HG02973 (cell line): ENCODE measurements at regions not wholly inside any gene's neighbourhood (a gene's known extent, or its start where the extent isn't known, plus 50 kb on each side); places are given as distances from the start of the nearest gene placed in this dataset.
"Not testable (repeated sequence)": the region's sequence is repeated elsewhere in the genome, so short reads cannot be mapped to it uniquely, and the experiment has no call there.

Experiments used
- ATAC-seq: cut with Tn5 transposase; IDR thresholded peaks from one replicate; pipeline ENCODE4 v1.9.1; 2021; ENCODE audit warnings: moderate library complexity; ENCODE audit not compliant: unreplicated experiment

GRCh38 chr9:101893661-101894646, 155.5 kb upstream of the GRIN3A start:
- ATAC-seq, result no peak

- no peak for ATAC-seq
Observed at GRCh38 chr9:101881508-101881907, 143.1 kb upstream of the GRIN3A start.

GRCh38 chr9:101880846-101881245, 142.4 kb upstream of the GRIN3A start:
- ATAC-seq, result no peak

- no peak for ATAC-seq
Observed at GRCh38 chr9:101878734-101879133, 140.3 kb upstream of the GRIN3A start.

DNA sequence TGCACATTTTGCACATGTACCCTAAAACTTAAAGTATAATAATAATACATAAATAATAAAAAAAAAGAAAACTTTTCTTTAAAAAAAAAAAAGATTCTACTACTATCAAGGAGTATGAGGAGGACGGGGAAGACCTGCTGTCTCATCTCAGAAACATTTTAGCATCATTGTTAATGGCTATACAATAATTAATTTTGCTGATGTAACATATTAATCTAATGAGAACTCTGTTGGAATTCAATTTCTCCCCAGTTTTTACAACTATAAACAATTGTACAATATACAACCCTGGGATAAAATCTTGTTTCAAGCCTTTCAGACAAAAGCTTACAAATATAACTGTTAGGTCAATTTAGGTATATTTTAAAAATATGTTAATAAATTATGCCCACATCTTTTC, 139.0 kb upstream of the GRIN3A start:
- ATAC-seq, result no peak

DNA sequence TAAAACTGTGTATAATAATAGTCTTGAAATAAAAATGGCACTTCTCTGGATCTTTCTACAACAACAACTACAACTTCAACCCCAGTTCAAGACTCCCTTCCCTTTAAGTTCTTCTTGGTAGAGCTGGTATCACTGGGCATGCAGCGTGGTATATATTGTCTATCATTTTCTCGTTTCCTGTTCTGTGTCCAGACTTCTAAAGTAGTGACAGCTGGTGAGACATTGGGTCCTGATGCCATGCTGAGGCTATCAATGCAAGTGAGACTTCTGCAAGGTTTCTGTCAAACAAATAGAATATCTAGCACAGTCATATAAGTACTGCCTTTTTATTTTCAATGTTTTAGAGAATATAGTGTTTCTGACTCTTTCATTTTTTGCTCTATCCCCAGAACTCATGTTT, 123.0 kb upstream of the GRIN3A start:
- ATAC-seq, result no peak

DNA sequence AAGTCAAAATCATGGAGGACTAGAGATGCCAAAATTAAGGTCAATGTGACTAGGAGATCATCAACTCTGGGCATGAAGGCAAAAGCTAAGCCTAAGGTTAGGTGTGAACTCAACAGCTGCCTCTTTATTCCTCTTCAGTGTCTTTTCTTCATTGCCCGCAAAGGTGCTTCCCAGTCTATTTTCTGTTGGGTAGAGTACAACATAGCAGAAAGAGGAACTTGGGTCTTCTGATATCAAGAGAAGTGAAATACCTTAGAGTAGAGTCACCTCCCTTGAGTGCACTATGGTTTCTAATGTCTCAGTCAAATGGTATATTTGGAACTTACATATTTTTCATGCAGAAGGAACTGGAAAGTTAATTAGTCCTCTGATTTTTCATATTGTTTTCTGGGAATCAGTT, 122.5 kb upstream of the GRIN3A start:
- no peak for ATAC-seq

- no peak for ATAC-seq
Observed at GRCh38 chr9:101859620-101860019, 121.2 kb upstream of the GRIN3A start.

GRCh38 chr9:101858026-101858425, 119.6 kb upstream of the GRIN3A start:
- no peak for ATAC-seq

DNA sequence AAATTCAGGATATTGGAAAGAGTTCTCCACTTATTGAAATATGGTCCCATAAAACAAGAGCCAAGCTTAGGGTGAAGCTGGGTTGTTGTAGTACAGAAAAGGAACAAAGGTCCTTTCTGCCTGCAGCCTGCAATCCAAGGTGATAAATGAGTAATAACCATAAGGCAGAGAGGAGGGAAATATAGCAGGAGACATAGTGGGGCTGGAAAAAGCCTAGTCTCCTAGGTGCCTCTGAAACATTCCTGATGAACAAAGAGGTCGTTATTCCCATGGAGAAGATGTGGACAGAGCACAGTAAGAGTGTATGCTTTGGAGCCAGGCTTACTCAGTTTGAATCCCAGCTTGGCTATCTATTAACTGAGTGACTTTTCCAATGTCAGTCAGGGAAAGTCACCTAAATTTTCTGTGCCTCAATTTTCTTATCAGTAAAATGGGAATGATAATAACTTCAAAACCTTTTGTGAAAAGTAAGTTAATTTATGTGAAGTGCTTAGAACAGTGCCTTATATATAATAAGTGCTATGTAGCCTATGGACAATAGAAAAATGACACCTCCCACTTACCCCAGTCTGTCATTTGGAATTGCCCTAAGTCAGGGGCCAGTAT, 110.8 kb upstream of the GRIN3A start:
- ATAC-seq, result no peak

DNA sequence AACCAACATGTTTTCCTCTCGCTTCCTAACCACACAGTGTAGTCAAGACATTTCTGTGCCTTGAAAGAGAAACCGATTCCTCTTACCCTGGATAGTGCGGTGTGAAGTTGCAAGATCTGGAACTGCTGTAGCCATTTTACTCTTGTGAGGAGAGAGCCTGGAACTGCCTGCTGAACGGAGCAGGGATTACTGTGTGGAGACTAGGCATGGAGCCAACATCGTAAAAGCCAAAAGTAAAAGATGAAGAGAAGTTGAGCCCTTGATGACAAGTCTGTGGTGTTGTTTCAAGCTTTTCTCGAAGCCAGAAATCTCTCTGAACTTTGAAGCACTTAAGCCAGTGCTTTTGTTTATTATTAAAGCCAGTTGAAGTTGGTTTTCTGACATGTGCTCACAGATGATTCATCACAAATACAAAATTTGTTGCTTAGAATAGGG, 110.1 kb upstream of the GRIN3A start:
- no peak for ATAC-seq

DNA sequence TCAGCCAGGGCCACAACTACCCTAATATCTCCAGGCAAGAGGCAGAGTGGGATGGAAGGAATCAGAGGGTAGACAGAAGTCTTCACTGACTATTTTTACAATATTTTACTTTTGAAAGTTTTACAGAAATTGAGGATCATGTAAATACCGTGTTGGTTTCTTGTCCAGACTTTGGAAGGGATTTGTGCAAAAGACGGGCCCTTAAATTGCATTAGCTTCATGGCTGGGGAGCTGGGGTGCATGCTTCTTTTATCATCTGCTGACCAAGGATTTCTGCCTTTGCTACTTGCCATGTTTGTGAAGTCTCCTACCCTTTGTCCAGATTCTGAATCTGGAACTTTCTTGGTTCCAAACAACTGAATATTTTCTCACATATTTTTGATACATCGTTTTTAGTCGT, 107.7 kb upstream of the GRIN3A start:
- no peak for ATAC-seq

DNA sequence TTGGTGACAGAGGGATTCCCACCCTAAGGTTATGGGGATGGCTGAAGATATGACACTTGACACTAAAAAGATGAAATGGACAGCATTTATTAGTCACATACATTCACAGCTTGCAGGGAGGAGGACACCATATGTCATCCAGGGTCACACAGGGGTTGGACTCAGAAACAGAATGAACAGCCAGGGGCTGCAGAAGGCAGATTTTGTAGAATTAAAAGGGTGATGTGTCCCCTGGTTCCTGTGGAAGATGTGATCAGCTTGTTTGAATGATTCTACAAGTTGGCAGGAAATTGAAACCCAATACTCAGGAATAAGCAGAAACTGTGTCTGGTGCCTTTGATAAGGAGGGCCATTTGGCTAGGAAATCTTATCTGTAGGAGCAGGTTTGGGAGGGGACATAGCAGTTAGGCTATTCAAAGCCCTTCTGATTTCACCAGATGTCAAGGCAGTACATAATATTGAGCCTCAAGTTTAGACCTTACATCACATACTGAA, 102.3 kb upstream of the GRIN3A start:
- no peak for ATAC-seq

DNA sequence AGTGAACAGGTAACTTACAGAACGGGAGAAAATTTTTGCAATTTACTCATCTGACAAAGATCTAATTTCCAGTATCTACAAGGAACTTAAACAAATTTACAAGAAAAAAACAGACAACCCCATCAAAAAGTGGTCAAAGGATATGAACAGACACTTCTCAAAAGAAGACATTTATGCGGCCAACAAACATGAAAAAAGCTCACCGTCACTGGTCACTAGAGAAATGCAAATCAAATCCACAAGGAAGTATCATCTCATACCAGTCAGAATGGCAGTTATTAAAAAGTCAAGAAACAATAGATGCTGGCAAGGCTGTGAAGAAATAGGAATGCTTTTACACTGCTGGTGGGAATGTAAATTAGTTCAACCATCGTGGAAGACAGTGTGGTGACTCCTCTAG, 100.5 kb upstream of the GRIN3A start:
- ATAC-seq, result not testable (repeated sequence)

DNA sequence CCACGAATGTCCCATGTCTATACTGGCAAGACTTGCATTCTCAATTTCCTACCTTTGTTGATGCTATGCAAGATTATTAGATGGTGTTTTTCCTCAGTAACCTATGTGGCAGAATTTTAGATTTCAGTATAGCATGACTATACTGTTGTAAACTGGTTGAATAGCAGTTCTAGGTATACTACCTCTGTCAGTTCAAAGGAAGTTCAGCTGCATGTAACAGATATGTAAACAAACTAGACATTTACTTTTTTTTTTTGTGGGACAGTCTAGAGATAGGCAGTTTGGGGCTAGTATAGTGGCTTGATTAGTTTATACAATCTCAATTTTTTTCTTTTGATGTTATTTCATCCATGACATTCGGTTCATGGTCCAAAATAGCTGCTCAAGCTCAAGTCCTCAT, 97.6 kb upstream of the GRIN3A start:
- ATAC-seq, result no peak

DNA sequence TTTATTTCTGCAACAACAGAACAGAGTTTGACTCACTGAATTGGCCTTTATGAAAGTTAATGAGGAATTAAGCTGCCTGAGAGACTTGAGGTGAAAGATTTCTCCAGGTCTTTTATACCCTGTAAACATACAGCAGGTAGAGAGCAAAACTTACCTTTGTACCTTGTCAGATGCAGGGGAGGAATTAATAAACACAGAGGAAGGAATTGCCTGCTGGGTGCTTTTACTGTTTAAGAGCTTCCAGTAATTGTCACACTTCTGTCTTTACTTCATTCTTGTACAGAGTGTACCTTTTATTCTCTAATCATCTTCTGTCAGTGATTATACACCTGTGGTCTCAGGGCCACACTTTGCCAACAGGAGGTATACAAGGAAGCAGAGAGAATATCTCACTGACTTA, 94.0 kb upstream of the GRIN3A start:
- no peak for ATAC-seq

GRCh38 chr9:101821450-101821849, 83.0 kb upstream of the GRIN3A start:
- not testable (repeated sequence) for ATAC-seq

- ATAC-seq, result not testable (repeated sequence)
Observed at GRCh38 chr9:101820983-101821382, 82.5 kb upstream of the GRIN3A start.

- ATAC-seq, result no peak
Observed at GRCh38 chr9:101814064-101814463, 75.6 kb upstream of the GRIN3A start.

- not testable (repeated sequence) for ATAC-seq
Observed at GRCh38 chr9:101807879-101808278, 69.4 kb upstream of the GRIN3A start.

- no peak for ATAC-seq
Observed at GRCh38 chr9:101796044-101796443, 57.6 kb upstream of the GRIN3A start.

DNA sequence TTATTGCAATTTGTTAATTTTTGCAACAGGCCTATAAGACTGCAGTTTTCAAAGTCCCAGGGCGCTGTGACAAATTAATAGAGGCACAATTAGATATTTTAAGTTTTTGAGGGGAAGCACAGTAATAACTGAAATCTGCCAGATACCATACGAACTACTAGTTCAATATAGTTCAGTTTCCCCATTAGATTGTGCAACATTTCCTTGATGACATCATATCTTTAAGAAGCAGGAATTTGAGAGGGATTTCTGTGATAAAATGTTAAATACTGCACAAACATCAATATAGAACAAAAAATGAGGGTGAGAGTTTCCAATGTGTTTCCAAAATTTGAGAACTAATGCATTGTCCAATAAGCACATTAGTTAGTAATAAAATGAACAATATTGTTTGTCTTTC, 56.7 kb upstream of the GRIN3A start:
- no peak for ATAC-seq
